NK-92 treated with Interleukin-12 subunit alpha and Interleukin-12 subunit beta, amount 100 ng/mL, for 24 hours (cell line): ENCODE measurements at regions not wholly inside any gene's neighbourhood (a gene's known extent, or its start where the extent isn't known, plus 50 kb on each side); places are given as distances from the start of the nearest gene placed in this dataset.

Experiments
- DNase-seq: peaks from one replicate; lab custom pipeline; 2025; lab: John Stamatoyannopoulos, UW

DNA sequence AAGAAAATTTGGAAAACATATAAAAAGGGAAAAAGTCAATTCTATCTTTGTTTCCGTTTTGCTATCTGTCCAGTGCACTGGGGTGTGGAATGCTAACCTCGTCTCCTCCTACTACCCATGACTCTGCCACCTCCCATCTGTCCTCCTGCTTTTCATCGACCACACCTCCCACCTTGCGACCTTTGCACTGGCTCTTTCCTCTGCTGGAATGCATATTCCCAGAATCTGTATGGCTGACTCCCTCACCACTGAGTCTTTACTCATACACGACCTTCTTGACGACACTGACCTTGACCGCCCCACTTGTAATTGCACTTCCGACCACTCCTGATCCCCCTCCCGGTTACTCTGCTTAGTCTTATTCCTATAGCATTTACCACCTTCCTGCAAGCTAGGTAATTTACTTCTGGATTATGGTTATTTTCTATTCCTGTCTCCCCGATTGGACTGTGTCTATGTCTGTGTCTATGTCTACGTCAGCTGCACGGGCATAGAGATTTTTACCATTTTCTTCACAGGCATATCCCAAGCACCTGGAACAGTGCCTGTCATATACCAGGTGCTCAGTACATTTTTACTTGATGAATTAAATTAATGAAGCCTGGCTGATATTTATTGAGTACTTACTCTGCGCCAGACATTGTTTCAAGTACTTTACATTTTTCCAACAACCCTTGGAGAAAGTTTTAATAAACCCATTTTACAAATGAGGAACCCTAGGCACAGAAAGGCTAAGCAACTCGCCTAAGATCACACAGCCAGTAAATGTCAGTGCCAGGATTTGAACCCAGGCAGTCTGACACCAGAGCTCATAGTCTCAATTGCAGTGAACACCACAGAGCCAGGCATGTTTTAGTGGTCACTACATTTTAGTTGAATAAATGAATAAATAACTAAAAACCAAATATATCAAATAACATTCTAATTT is 54.0 kb upstream of the SLC22A11 start:
- no peak for DNase-seq

DNA sequence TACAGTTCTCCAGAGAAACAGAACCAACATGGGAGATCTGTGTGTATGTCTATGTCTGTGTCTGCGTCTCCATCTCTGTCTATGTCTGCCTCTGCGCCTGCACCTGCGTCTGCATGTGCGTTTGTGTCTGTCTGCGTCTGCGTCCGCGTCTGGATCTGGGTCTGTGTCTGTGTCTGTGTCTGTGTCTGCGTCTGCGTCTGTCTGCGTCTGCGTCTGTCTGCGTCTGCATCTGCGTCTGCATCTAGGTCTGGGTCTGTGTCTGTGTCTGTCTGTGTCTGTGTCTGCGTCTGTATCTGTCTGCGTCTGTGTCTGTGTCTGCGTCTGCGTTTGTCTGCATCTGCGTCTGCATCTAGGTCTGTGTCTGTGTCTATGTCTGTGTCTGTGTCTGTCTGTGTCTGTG is 53.1 kb upstream of the SLC22A11 start:
- no peak for DNase-seq

- no peak for DNase-seq
Measured at GRCh38 chr11:64503186-64503753, 52.5 kb upstream of the SLC22A11 start.

- DNase-seq: no peak
Measured at GRCh38 chr11:64504999-64505398, 50.7 kb upstream of the SLC22A11 start.
